Esophagus muscularis mucosa (tissue), 4 donors: ENCODE measurements at regions not wholly inside any gene's neighbourhood (a gene's known extent, or its start where the extent isn't known, plus 50 kb on each side); places are given as distances from the start of the nearest gene placed in this dataset.

Source experiments
- DNase-seq: peaks from one replicate; pipeline ENCODE4 v3.0.0-alpha.2; 2017; ENCODE audit errors: extremely low spot score
- H3K27ac ChIP-seq, 4 donors: fragments of 200-600 bp; sonication (generic); replicated peaks in 1 of 4; 1 replicate in 3 of 4; 2 replicates in 1 of 4; pipeline ENCODE4 v1.5.1; 2016 to 2019; ENCODE audit warnings: mild to moderate bottlenecking in 1 of 4
- H3K27me3 ChIP-seq, 4 donors: fragments of 200-600 bp; sonication (generic); one replicate each; pipeline versions ENCODE4 v1.5.1 to v1.6.0; 2016 to 2019
- H3K36me3 ChIP-seq, 4 donors: fragments of 200-600 bp; sonication (generic); one replicate each; pipeline ENCODE4 v1.5.1; 2016 to 2019
- H3K4me1 ChIP-seq, 4 donors: fragments of 200-600 bp; sonication (generic); one replicate each; pipeline ENCODE4 v1.5.1; 2016 to 2019
- H3K4me3 ChIP-seq, 4 donors: fragments of 200-600 bp; sonication (generic); 1 replicate in 2 of 4; 2 replicates in 2 of 4; pipeline ENCODE4 v1.5.1; 2016 to 2019; ENCODE audit warnings: mild to moderate bottlenecking in 4 of 4, moderate library complexity in 1 of 4
- H3K9me3 ChIP-seq, 4 donors: fragments of 200-600 bp; sonication (generic); 1 replicate in 3 of 4; 2 replicates in 1 of 4; pipeline ENCODE4 v1.5.1; 2016 to 2019
- CTCF ChIP-seq, 3 experiments: fragments of 200-600 bp in 2 of 3; fragments of 450-650 bp in 1 of 3; sonication (generic) in 2 of 3; IDR thresholded peaks; one replicate each; pipeline ENCODE4 v1.5.1; 2017 to 2019; ENCODE audit warnings: antibody characterized with exemption in 3 of 3, mild to moderate bottlenecking in 2 of 3, moderate library complexity in 1 of 3
- EP300 ChIP-seq: sonication (generic); formaldehyde crosslinking; IDR thresholded peaks from one replicate; pipeline ENCODE4 v1.6.1; 2017; ENCODE audit warnings: antibody characterized with exemption
- POLR2A ChIP-seq: fragments of 450-650 bp; IDR thresholded peaks from one replicate; pipeline ENCODE4 v1.6.1; 2017; ENCODE audit warnings: antibody characterized with exemption, moderate library complexity, mild to moderate bottlenecking, low read depth
- POLR2AphosphoS5 ChIP-seq, 2 donors: sonication (generic); formaldehyde crosslinking; IDR thresholded peaks; one replicate each; pipeline ENCODE4 v1.6.1; 2017; ENCODE audit warnings: antibody characterized with exemption in 2 of 2
- WGBS: methylation state at CpG from one replicate; pipeline ENCODE4 v1.1.5; 2018; 5-methylcytosine and 5-hydroxymethylcytosine counted together
- intact Hi-C: fragments of 100-400 bp; cut with DNase I; formaldehyde crosslinking; loops from one replicate; pipeline ENCODE4 v1.15.1; 2023

- H3K27ac ChIP-seq = no peak overlapping the region
- H3K27me3 ChIP-seq = peaks cover 0 to 14% (median 2%) of the 10 kb centered on the region in 4 donors
- no peak overlapping the region for H3K4me3 ChIP-seq
- intact Hi-C loops = loop anchor here (10.0 kb wide), 1 partner anchor 176 kb away; no protein-coding TSS in a partner anchor
- no peak for DNase-seq
- no peaks in the 10 kb centered on the region for H3K36me3 ChIP-seq
- no peaks in the 10 kb centered on the region for H3K9me3 ChIP-seq
- H3K4me1 ChIP-seq = no peaks in the 10 kb centered on the region
- 90% methylated on average over 7 of the region's 7 CpGs for WGBS
- TF ChIP-seq EP300 (no peak), POLR2A (no peak), POLR2AphosphoS5 (IDR thresholded peaks at IDR 0.05) (no peak), CTCF (IDR thresholded peaks at IDR 0.05) (no peak)
Observed at GRCh38 chr1:200480964-200481363, 71.1 kb upstream of the ZNF281 start.

- TF ChIP-seq POLR2A (no peak), CTCF (IDR thresholded peaks at IDR 0.05) (no peak), EP300 (no peak), POLR2AphosphoS5 (IDR thresholded peaks at IDR 0.05) (no peak)
- no peak for DNase-seq
- H3K4me1 ChIP-seq = no peaks in the 10 kb centered on the region
Observed at GRCh38 chr1:200479816-200480215, 70.0 kb upstream of the ZNF281 start.

GRCh38 chr1:200478945-200479558 lies 69.2 kb upstream of the ZNF281 start:
- TF ChIP-seq POLR2AphosphoS5 (IDR thresholded peaks at IDR 0.05) (no peak), CTCF (IDR thresholded peaks at IDR 0.05) (no peak), POLR2A (no peak), EP300 (no peak)
- peaks cover 0 to 15% (median 2%) of the 10 kb centered on the region in 4 donors for H3K27me3 ChIP-seq
- DNase-seq = no peak
- no peaks in the 10 kb centered on the region for H3K36me3 ChIP-seq
- H3K9me3 ChIP-seq = no peaks in the 10 kb centered on the region
- no peaks in the 10 kb centered on the region for H3K4me1 ChIP-seq
- 93% methylated on average over 6 of the region's 6 CpGs for WGBS
- intact Hi-C loops = no loop called here
- no peak overlapping the region for H3K27ac ChIP-seq
- H3K4me3 ChIP-seq = no peak overlapping the region

More at GRCh38 chr1:200479816-200480215, 70.0 kb upstream of the ZNF281 start:
- H3K27ac ChIP-seq = no peak overlapping the region
- H3K27me3 ChIP-seq = peaks cover 0 to 14% (median 2%) of the 10 kb centered on the region in 4 donors
- H3K36me3 ChIP-seq = no peaks in the 10 kb centered on the region
- no peak overlapping the region for H3K4me3 ChIP-seq
- no peaks in the 10 kb centered on the region for H3K9me3 ChIP-seq
- intact Hi-C loops = loop anchor here (10.0 kb wide), 1 partner anchor 175 kb away; no protein-coding TSS in a partner anchor

- Histone ChIP-seq H3K36me3 (no peaks in the 10 kb centered on the region), H3K9me3 (no peaks in the 10 kb centered on the region), H3K27me3 (peaks cover 0 to 17% (median 2%) of the 10 kb centered on the region in 4 donors), H3K27ac (no peak overlapping the region), H3K4me1 (no peaks in the 10 kb centered on the region), H3K4me3 (no peak overlapping the region)
- 99% methylated on average over 4 of the region's 4 CpGs for WGBS
- TF ChIP-seq EP300 = no peak
- TF ChIP-seq POLR2A = no peak
- no peak for TF ChIP-seq POLR2AphosphoS5 (IDR thresholded peaks at IDR 0.05)
- no peak for TF ChIP-seq CTCF (IDR thresholded peaks at IDR 0.05)
- intact Hi-C loops = no loop called here
- no peak for DNase-seq
Observed at GRCh38 chr1:200478239-200478623, 68.4 kb upstream of the ZNF281 start.

- H3K4me1 ChIP-seq = no peaks in the 10 kb centered on the region
- H3K36me3 ChIP-seq = no peaks in the 10 kb centered on the region
- no peak for DNase-seq
- 76% methylated on average over 3 of the region's 3 CpGs for WGBS
- H3K27ac ChIP-seq = no peak overlapping the region
- intact Hi-C loops = no loop called here
- TF ChIP-seq EP300 = no peak
- TF ChIP-seq POLR2A = no peak
- TF ChIP-seq POLR2AphosphoS5 (IDR thresholded peaks at IDR 0.05) = no peak
- TF ChIP-seq CTCF (IDR thresholded peaks at IDR 0.05) = no peak
- H3K27me3 ChIP-seq = peaks cover 0 to 25% (median 2%) of the 10 kb centered on the region in 4 donors
- no peaks in the 10 kb centered on the region for H3K9me3 ChIP-seq
- no peak overlapping the region for H3K4me3 ChIP-seq
Observed at GRCh38 chr1:200474633-200475032, 64.8 kb upstream of the ZNF281 start.
